Caco-2 (cell line): ENCODE measurements at regions not wholly inside any gene's neighbourhood (a gene's known extent, or its start where the extent isn't known, plus 50 kb on each side); places are given as distances from the start of the nearest gene placed in this dataset.

Experiments used
- BruUV-seq: library from RNA; stranded (reverse); fragments of 400-500 nt; replicated peaks from 2 replicates; lab custom pipeline; 2021; lab: Mats Ljungman, UMichigan
- CTCF ChIA-PET: fragments of 300-600 bp; sonication (Branson Sonifier 250); formaldehyde crosslinking; loops from one replicate; lab custom pipeline; 2022; ENCODE audit warnings: antibody characterized with exemption; lab: Charles Lee
- POLR2A ChIA-PET: fragments of 300-600 bp; sonication (Branson Sonifier 250); formaldehyde crosslinking; loops from one replicate; lab custom pipeline; 2022; ENCODE audit warnings: antibody characterized with exemption; lab: Charles Lee
- DNase-seq, 2 experiments: peaks; one replicate each; pipeline versions ENCODE4 v3.0.0 to v3.0.0-alpha.2; 2020 to 2022
- H3K27me3 ChIP-seq: replicated peaks from 2 replicates; pipeline ENCODE4 v1.6.0; 2011; ENCODE audit warnings: low read length; ENCODE audit not compliant: control insufficient read depth, insufficient read depth
- H3K36me3 ChIP-seq: 2 replicates; pipeline ENCODE4 v1.5.1; 2011; ENCODE audit warnings: low read length; ENCODE audit not compliant: control insufficient read depth, insufficient read depth
- H3K4me1 ChIP-seq: fragments of 250-450 bp; sonication (Bioruptor Pico); 2 replicates; pipeline ENCODE4 v1.5.1; 2020; ENCODE audit warnings: mild to moderate bottlenecking
- H3K4me3 ChIP-seq: 2 replicates; pipeline ENCODE4 v1.5.1; 2011; ENCODE audit warnings: low read depth, mild to moderate bottlenecking, control low read depth, low read length
- H3K9me3 ChIP-seq: fragments of 250-450 bp; sonication (Bioruptor Pico); 2 replicates; pipeline ENCODE4 v1.5.1; 2020; ENCODE audit warnings: mild to moderate bottlenecking, moderate library complexity
- H3K27ac Mint-ChIP-seq: one replicate; pipeline ENCODE4 v1.8.0; 2022; ENCODE audit warnings: mixed read lengths; ENCODE audit not compliant: unreplicated experiment
- H3K27me3 Mint-ChIP-seq: one replicate; pipeline ENCODE4 v1.8.0; 2022; ENCODE audit warnings: mixed read lengths; ENCODE audit not compliant: insufficient read depth, unreplicated experiment
- H3K36me3 Mint-ChIP-seq: one replicate; pipeline ENCODE4 v1.8.0; 2022; ENCODE audit warnings: mild to moderate bottlenecking, mixed read lengths; ENCODE audit not compliant: insufficient read depth, unreplicated experiment
- H3K4me1 Mint-ChIP-seq: one replicate; pipeline ENCODE4 v1.8.0; 2022; ENCODE audit warnings: low read depth, mixed read lengths; ENCODE audit not compliant: unreplicated experiment
- H3K4me3 Mint-ChIP-seq: one replicate; pipeline ENCODE4 v1.8.0; 2022; ENCODE audit warnings: mild to moderate bottlenecking, moderate library complexity, mixed read lengths; ENCODE audit not compliant: unreplicated experiment
- H3K9me3 Mint-ChIP-seq: one replicate; pipeline ENCODE4 v1.8.0; 2022; ENCODE audit warnings: mixed read lengths; ENCODE audit not compliant: unreplicated experiment
- intact Hi-C: fragments of 100-400 bp; cut with micrococcal nuclease; formaldehyde crosslinking; loops from one replicate; pipeline ENCODE4 v1.10.0; 2022; ENCODE audit not compliant: unreplicated experiment
- TF ChIP-seq, protein P1 (sequence below), 2 experiments: fragments of 200-600 bp in 1 of 2; IDR thresholded peaks; 1 replicate in 1 of 2; 2 replicates in 1 of 2; pipeline versions ENCODE4 v1.5.1 to v1.8.0; 2011 to 2022; ENCODE audit warnings: antibody characterized with exemption in 1 of 2, control low read depth in 1 of 2, inconsistent platforms in 1 of 2, low read depth in 1 of 2, low read length in 1 of 2, mild to moderate bottlenecking in 1 of 2, moderate library complexity in 1 of 2; ENCODE audit not compliant: insufficient read depth in 1 of 2, severe bottlenecking in 1 of 2, unreplicated experiment in 1 of 2

DNA sequence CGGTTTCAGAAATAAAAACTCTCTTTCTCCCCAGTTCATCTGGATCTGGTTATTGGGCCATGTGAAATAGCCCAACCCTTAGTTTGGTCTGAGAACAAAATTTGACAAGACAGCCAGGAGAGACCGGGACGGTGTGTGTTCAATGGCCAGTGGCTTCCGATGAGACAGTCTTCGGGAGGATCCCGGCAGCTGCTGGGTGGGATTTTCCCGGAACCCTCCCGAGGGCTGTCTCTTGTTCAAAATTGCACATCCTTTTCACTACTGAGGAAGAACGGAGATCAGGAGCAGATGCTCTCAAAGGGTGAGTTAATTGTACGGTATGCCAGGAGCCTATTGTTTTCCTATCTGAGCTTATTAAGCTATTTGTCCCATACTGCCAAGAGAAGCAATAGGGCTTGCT, 166.5 kb downstream of the PRR32 start:
- intact Hi-C loops = no loop called here
- POLR2A ChIA-PET = no interaction called here
- Mint-ChIP-seq H3K4me1 (no peaks in the 10 kb centered on the region), H3K9me3 (no peaks in the 10 kb centered on the region), H3K4me3 (no peak overlapping the region), H3K36me3 (no peaks in the 10 kb centered on the region), H3K27me3 (no peaks in the 10 kb centered on the region), H3K27ac (no peak overlapping the region)
- TF ChIP-seq, protein P1, sequence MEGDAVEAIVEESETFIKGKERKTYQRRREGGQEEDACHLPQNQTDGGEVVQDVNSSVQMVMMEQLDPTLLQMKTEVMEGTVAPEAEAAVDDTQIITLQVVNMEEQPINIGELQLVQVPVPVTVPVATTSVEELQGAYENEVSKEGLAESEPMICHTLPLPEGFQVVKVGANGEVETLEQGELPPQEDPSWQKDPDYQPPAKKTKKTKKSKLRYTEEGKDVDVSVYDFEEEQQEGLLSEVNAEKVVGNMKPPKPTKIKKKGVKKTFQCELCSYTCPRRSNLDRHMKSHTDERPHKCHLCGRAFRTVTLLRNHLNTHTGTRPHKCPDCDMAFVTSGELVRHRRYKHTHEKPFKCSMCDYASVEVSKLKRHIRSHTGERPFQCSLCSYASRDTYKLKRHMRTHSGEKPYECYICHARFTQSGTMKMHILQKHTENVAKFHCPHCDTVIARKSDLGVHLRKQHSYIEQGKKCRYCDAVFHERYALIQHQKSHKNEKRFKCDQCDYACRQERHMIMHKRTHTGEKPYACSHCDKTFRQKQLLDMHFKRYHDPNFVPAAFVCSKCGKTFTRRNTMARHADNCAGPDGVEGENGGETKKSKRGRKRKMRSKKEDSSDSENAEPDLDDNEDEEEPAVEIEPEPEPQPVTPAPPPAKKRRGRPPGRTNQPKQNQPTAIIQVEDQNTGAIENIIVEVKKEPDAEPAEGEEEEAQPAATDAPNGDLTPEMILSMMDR (IDR thresholded peaks at IDR 0.05; ENCODE audit: insufficient read depth in 1 of 2, low read depth in 1 of 2, low read length in 1 of 2, severe bottlenecking in 1 of 2, unreplicated experiment in 1 of 2) = no peak
- no peak for DNase-seq
- Histone ChIP-seq H3K4me3 (no peak overlapping the region), H3K36me3 (no peaks in the 10 kb centered on the region), H3K9me3 (no peaks in the 10 kb centered on the region), H3K27me3 (no peaks in the 10 kb centered on the region), H3K4me1 (no peaks in the 10 kb centered on the region)
- no TSS peak for BruUV-seq
- CTCF ChIA-PET = no interaction called here

DNA sequence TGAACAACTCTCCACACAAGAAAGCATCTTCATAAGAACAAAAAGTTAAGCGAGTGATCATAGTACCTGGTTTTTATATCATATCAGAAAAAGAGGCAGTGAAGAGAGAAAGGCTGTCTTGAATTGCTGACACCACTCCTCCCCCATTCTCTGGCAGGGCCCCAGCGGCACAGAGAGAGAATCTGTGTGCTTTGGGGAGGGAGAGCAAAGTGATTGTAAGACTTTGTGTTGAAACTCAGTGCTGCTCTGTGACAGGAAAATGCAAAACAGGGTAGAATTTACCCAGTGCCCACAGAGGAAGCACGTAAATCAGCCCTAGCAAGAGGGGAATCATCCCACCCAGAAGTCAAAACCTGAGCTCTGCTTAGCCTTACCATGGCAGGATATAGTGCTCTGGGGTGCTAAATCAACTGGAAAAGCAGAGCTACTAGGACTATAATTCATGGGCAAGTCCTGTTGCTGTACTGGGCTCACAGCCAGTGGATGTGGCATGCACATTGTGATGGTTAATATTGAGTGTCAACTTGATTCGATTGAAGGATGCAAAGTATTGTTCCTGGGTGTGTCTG, 174.6 kb downstream of the PRR32 start:
- Mint-ChIP-seq H3K27me3 (no peaks in the 10 kb centered on the region), H3K36me3 (no peaks in the 10 kb centered on the region), H3K9me3 (no peaks in the 10 kb centered on the region), H3K4me3 (no peak overlapping the region), H3K27ac (no peak overlapping the region), H3K4me1 (no peaks in the 10 kb centered on the region)
- ChIA-PET CTCF (no interaction called here), POLR2A (no interaction called here)
- no TSS peak for BruUV-seq
- Histone ChIP-seq H3K9me3 (no peaks in the 10 kb centered on the region), H3K27me3 (no peaks in the 10 kb centered on the region), H3K36me3 (no peaks in the 10 kb centered on the region), H3K4me3 (no peak overlapping the region), H3K4me1 (no peaks in the 10 kb centered on the region)
- intact Hi-C loops = no loop called here
- TF ChIP-seq, protein P1 (IDR thresholded peaks at IDR 0.05; ENCODE audit: insufficient read depth in 1 of 2, low read depth in 1 of 2, low read length in 1 of 2, severe bottlenecking in 1 of 2, unreplicated experiment in 1 of 2) = no peak
- DNase-seq = no peak

DNA sequence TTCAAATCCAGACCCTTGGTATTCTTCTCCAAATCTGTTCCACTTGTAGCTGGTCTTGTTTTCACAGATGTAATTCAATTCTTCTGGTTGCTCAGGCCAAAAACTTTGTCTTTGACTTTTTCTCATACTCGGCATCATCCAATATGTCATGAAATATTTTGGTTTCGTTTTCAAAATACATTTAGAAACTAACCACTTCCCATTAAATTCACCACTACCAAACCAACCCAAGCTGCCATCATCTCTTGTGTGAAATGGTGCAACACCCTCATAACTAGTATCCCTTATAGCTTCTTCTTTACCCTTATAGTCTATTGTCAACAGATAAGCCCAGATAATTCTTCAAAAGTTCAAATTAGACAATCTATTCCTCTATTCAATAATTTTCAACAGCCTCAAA, 192.1 kb downstream of the PRR32 start:
- Mint-ChIP-seq H3K9me3 (no peaks in the 10 kb centered on the region), H3K4me3 (no peak overlapping the region), H3K36me3 (no peaks in the 10 kb centered on the region), H3K4me1 (no peaks in the 10 kb centered on the region), H3K27me3 (no peaks in the 10 kb centered on the region), H3K27ac (no peak overlapping the region)
- BruUV-seq = no TSS peak
- ChIA-PET POLR2A (no interaction called here), CTCF (no interaction called here)
- TF ChIP-seq, protein P1 (IDR thresholded peaks at IDR 0.05; ENCODE audit: insufficient read depth in 1 of 2, low read depth in 1 of 2, low read length in 1 of 2, severe bottlenecking in 1 of 2, unreplicated experiment in 1 of 2) = no peak
- no peaks in the 10 kb centered on the region for H3K27me3 ChIP-seq
- no peaks in the 10 kb centered on the region for H3K9me3 ChIP-seq
- intact Hi-C loops = no loop called here
- no peaks in the 10 kb centered on the region for H3K4me1 ChIP-seq
- no peak for DNase-seq
- no peak overlapping the region for H3K4me3 ChIP-seq
- no peaks in the 10 kb centered on the region for H3K36me3 ChIP-seq
